ENCODE measurements at regions not wholly inside any gene's neighbourhood (a gene's known extent, or its start where the extent isn't known, plus 50 kb on each side); places are given as distances from the start of the nearest gene placed in this dataset.

DNA sequence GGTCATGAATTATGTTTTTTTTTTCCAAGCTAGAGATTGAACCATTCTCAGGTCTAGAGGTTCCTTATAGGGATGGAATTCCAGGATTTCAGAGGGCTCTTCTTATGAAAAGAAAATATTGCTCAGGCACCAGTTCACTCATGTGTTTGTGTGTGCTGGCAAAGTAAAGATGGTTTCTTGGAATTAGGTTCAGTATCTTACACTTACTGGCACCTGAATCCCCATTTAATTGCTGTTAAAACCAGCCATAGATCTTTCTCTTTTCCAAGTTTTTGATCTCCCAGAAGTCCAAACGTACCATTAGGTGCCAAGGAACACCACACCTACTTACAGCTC, 508.4 kb downstream of the CDH26 start:
- TF ChIP-seq EZH2phosphoT487 (IDR thresholded peaks at IDR 0.05; ENCODE audit: low read length): no peak
- TF ChIP-seq EZH2 (optimal IDR thresholded peaks at IDR 0.05; ENCODE audit: low read depth, low read length): no peak
- no peak for TF ChIP-seq CTCF (IDR thresholded peaks at IDR 0.05; ENCODE audit: low read length)
- Histone ChIP-seq H3K9me2 (replicated peaks; ENCODE audit: insufficient read depth, low read length) (no peaks in the 10 kb centered on the region), H3K27ac (ENCODE audit: low read length) (no peak overlapping the region), H3F3A (ENCODE audit: insufficient read depth, low read length) (no peaks in the 10 kb centered on the region), H3K4me1 (ENCODE audit: low read length) (no peaks in the 10 kb centered on the region), H3K9me3 (replicated peaks; ENCODE audit: insufficient read depth, low read length) (no peaks in the 10 kb centered on the region), H3K4me2 (ENCODE audit: low read depth, low read length) (no peak overlapping the region), H3K27me3 (replicated peaks; ENCODE audit: insufficient read depth, low read length) (no peaks in the 10 kb centered on the region), H4K20me1 (ENCODE audit: insufficient read depth, low read length) (no peaks in the 10 kb centered on the region), H3K9ac (ENCODE audit: low read length) (no peak overlapping the region), H3K79me2 (ENCODE audit: low read length) (no peaks in the 10 kb centered on the region), H3K36me3 (replicated peaks; ENCODE audit: insufficient read depth, low read length) (no peaks in the 10 kb centered on the region), H2AFZ (ENCODE audit: low read length) (no peak overlapping the region), H3K4me3 (ENCODE audit: low read length) (no peak overlapping the region)
- no peak for DNase-seq

DNA sequence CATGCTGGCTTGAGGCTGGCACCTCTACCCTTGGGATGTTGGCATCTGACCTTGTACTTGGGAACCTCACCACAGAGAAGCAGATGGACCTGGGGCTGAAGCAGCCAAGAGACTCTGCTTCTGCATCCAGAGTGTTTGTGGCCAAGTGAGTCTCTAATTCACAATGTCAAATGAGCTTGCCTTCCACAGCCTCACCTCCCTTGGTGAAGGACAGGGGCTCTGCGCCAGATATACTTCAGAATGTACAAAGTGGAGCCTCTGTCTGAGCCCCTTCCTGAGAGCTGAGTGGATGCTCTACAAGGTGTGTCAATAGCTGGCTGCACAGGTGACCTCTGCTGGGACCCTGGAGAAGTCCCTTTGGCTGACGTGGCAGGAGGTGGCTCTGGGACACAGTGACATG, 508.9 kb downstream of the CDH26 start:
- DNase-seq: no peak
- Histone ChIP-seq H3K9me3 (replicated peaks; ENCODE audit: insufficient read depth, low read length) (no peaks in the 10 kb centered on the region), H3F3A (ENCODE audit: insufficient read depth, low read length) (no peaks in the 10 kb centered on the region), H3K27me3 (replicated peaks; ENCODE audit: insufficient read depth, low read length) (no peaks in the 10 kb centered on the region), H4K20me1 (ENCODE audit: insufficient read depth, low read length) (no peaks in the 10 kb centered on the region), H3K79me2 (ENCODE audit: low read length) (no peaks in the 10 kb centered on the region), H3K36me3 (replicated peaks; ENCODE audit: insufficient read depth, low read length) (no peaks in the 10 kb centered on the region), H3K4me2 (ENCODE audit: low read depth, low read length) (no peak overlapping the region), H3K9ac (ENCODE audit: low read length) (no peak overlapping the region), H3K27ac (ENCODE audit: low read length) (no peak overlapping the region), H3K9me2 (replicated peaks; ENCODE audit: insufficient read depth, low read length) (no peaks in the 10 kb centered on the region), H3K4me1 (ENCODE audit: low read length) (no peaks in the 10 kb centered on the region), H3K4me3 (ENCODE audit: low read length) (no peak overlapping the region), H2AFZ (ENCODE audit: low read length) (no peak overlapping the region)
- TF ChIP-seq EZH2phosphoT487 (IDR thresholded peaks at IDR 0.05; ENCODE audit: low read length): no peak
- TF ChIP-seq CTCF (IDR thresholded peaks at IDR 0.05; ENCODE audit: low read length): no peak
- no peak for TF ChIP-seq EZH2 (optimal IDR thresholded peaks at IDR 0.05; ENCODE audit: low read depth, low read length)

DNA sequence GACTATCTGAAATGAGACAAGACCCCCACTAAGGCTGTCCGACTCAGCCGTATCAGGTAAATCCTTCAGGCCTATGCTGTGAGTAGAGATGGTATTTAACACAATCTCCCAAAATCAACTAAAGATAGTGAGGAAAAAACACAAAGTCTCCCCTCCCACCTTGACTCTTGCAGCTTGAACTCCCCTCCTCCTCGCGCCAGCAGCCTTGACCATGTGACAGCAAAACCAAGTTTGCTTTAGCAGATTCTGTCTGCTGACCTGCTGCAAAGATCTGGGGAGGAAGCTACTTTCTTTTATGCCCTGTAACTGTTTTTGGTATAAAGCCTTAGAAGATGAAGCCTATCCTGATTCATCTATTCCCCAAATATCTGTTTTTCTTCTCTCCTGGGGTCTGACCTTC, 509.5 kb downstream of the CDH26 start:
- Histone ChIP-seq H3K4me3 (ENCODE audit: low read length) (no peak overlapping the region), H3F3A (ENCODE audit: insufficient read depth, low read length) (no peaks in the 10 kb centered on the region), H3K4me1 (ENCODE audit: low read length) (no peaks in the 10 kb centered on the region), H3K27ac (ENCODE audit: low read length) (no peak overlapping the region), H3K79me2 (ENCODE audit: low read length) (no peaks in the 10 kb centered on the region), H2AFZ (ENCODE audit: low read length) (no peak overlapping the region), H4K20me1 (ENCODE audit: insufficient read depth, low read length) (no peaks in the 10 kb centered on the region), H3K9me3 (replicated peaks; ENCODE audit: insufficient read depth, low read length) (no peaks in the 10 kb centered on the region), H3K9ac (ENCODE audit: low read length) (no peak overlapping the region), H3K9me2 (replicated peaks; ENCODE audit: insufficient read depth, low read length) (no peaks in the 10 kb centered on the region), H3K27me3 (replicated peaks; ENCODE audit: insufficient read depth, low read length) (no peaks in the 10 kb centered on the region), H3K36me3 (replicated peaks; ENCODE audit: insufficient read depth, low read length) (no peaks in the 10 kb centered on the region), H3K4me2 (ENCODE audit: low read depth, low read length) (no peak overlapping the region)
- DNase-seq: no peak
- TF ChIP-seq EZH2phosphoT487 (IDR thresholded peaks at IDR 0.05; ENCODE audit: low read length) (no peak), EZH2 (optimal IDR thresholded peaks at IDR 0.05; ENCODE audit: low read depth, low read length) (no peak), CTCF (IDR thresholded peaks at IDR 0.05; ENCODE audit: low read length) (no peak)
